Ovary (tissue), 3 donors: ENCODE measurements at regions not wholly inside any gene's neighbourhood (a gene's known extent, or its start where the extent isn't known, plus 50 kb on each side); places are given as distances from the start of the nearest gene placed in this dataset.

Source experiments
- EP300 ChIP-seq: sonication (generic); formaldehyde crosslinking; IDR thresholded peaks from one replicate; pipeline ENCODE4 v1.6.1; 2017; ENCODE audit warnings: antibody characterized with exemption
- POLR2A ChIP-seq: fragments of 450-650 bp; IDR thresholded peaks from one replicate; pipeline ENCODE4 v1.6.1; 2017; ENCODE audit warnings: antibody characterized with exemption, mild to moderate bottlenecking, moderate library complexity
- TF ChIP-seq, protein P1 (sequence below), 3 donors: fragments of 450-650 bp in 2 of 3; fragments of 200-600 bp in 1 of 3; IDR thresholded peaks; one replicate each; pipeline versions ENCODE4 v1.5.1 to v1.8.0; 2016 to 2022; ENCODE audit warnings: antibody characterized with exemption in 3 of 3, mild to moderate bottlenecking in 1 of 3
- donor health status: DM: no; HTN: no; CAD: no.

DNA sequence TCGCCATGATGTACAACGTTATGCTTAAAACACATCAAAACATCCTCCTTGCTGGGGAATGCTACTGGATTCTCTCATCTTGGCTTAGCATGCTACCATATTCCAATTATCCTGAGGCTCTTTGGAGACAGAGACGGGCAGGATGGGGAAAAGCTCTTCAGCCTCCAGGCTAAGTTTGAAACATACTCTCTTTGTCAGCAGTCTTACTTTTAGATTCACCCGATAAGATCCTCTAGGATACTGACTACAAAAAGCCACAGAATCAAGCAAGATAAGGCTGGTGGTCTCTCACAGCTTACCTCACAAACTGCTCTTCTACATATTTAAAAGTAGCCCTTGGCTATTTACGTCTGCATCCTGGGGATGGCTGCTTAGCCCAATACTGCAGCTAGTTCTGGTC, 72.8 kb upstream of the LRCH1 start:
- TF ChIP-seq, protein P1, sequence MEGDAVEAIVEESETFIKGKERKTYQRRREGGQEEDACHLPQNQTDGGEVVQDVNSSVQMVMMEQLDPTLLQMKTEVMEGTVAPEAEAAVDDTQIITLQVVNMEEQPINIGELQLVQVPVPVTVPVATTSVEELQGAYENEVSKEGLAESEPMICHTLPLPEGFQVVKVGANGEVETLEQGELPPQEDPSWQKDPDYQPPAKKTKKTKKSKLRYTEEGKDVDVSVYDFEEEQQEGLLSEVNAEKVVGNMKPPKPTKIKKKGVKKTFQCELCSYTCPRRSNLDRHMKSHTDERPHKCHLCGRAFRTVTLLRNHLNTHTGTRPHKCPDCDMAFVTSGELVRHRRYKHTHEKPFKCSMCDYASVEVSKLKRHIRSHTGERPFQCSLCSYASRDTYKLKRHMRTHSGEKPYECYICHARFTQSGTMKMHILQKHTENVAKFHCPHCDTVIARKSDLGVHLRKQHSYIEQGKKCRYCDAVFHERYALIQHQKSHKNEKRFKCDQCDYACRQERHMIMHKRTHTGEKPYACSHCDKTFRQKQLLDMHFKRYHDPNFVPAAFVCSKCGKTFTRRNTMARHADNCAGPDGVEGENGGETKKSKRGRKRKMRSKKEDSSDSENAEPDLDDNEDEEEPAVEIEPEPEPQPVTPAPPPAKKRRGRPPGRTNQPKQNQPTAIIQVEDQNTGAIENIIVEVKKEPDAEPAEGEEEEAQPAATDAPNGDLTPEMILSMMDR (IDR thresholded peaks at IDR 0.05): no peak
- TF ChIP-seq POLR2A (no peak), EP300 (no peak)
